ENCODE measurements at regions not wholly inside any gene's neighbourhood (a gene's known extent, or its start where the extent isn't known, plus 50 kb on each side); places are given as distances from the start of the nearest gene placed in this dataset.
"Not testable (repeated sequence)": the region's sequence is repeated elsewhere in the genome, so short reads cannot be mapped to it uniquely, and the experiment has no call there.

- DNase-seq, result no peak
Observed at GRCh38 chr5:77908787-77909186, 132.6 kb upstream of the TBCA start.

DNA sequence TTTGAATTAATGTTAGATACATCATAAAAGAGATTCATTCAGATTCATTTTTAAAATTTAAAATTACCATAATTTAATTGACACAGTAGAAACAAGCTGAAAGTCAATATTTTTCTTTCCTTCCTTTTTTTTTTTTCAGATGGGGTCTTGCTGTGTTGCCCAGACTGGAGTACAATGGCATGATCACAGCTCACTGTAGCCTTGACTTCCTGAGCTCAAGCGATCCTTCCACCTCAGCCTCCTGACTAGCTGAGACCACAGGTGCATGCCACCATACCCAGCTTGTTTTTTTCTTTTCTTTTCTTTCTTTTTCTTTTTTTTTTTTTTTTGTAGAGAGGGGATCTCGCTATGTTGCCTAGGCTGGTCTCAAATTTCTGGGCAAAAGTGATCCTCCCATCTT lies 131.6 kb upstream of the TBCA start:
- no peak for DNase-seq

DNA sequence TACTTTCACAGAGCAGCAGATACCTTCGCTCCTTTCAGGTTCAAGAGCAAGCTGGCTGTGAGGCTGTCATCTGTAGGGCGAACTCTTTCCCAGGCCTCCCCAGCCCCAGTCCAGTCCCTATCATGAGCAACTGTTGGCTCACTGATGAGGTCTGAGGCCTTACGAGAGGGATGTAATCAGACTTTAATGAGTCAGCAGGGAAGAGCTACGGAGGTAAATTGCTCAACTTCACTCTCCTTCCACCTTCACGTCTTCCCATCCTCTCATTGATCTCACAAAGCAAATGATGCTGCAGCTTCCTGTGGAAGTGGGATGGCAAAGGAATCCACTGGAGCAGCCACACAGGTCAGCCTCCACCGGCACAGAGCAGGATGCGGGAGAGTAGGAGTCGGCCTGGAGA lies 130.7 kb upstream of the TBCA start:
- DNase-seq, result no peak

- no peak for DNase-seq
Observed at GRCh38 chr5:77904362-77904761, 128.2 kb upstream of the TBCA start.

DNA sequence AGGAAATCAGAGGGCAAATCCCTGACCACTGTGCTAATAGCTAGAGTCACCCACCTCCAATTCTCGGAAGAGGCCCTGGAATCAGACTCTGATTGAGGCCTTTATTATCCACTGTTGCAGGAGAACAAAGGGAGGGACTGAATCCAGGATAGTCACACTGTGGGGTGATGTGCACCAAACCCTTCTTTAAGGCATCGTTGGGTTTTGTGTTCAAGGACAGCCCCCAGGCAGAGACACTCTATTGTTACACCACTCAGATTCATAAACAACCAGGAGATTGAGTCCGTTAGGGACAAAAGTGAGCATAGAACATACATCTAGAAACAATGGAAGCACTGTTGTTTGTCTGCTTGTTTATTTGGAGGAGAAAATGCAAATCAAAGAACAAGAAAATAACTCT lies 124.6 kb upstream of the TBCA start:
- no peak for DNase-seq

DNA sequence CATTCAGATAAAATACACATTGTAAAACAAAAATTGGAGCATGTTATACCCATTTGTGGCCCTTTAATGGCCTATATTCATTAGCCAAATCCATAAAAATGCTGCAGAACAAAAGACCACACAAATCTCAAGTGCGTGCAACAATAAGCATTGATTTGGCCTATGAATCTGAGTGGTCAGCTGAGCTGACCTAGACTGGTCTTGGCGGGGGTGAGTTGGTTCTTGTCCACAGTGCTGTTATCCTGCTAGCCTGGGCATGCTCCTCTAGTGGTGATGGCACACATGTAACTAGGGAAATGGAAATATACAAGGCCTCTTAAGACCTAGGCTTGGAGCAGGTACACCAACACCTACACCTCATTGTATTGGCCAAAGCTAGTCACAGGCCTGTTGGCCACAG lies 122.2 kb upstream of the TBCA start:
- DNase-seq, result no peak

DNA sequence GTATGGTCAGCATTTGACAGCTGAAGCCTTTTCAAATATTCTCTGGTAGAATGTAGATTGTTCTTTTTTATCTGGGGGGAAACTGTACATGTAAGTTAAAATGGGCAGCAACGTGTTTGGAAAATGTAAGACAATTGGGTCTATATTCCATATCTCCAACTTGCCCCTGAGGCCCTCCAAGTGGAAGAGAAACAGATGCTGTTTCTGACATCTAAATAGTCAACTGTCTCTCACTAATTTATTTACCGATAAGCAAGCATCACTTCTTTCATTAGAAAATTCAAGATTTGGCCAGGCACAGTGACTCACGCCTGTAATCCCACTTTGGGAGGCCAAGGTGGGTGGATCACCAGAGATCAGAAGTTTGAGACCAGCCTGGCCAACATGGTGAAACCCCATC lies 120.2 kb upstream of the TBCA start:
- no peak for DNase-seq

GRCh38 chr5:77894103-77894502 lies 118.0 kb upstream of the TBCA start:
- not testable (repeated sequence) for DNase-seq

- no peak for DNase-seq
Observed at GRCh38 chr5:77893225-77893860, 117.2 kb upstream of the TBCA start.

DNA sequence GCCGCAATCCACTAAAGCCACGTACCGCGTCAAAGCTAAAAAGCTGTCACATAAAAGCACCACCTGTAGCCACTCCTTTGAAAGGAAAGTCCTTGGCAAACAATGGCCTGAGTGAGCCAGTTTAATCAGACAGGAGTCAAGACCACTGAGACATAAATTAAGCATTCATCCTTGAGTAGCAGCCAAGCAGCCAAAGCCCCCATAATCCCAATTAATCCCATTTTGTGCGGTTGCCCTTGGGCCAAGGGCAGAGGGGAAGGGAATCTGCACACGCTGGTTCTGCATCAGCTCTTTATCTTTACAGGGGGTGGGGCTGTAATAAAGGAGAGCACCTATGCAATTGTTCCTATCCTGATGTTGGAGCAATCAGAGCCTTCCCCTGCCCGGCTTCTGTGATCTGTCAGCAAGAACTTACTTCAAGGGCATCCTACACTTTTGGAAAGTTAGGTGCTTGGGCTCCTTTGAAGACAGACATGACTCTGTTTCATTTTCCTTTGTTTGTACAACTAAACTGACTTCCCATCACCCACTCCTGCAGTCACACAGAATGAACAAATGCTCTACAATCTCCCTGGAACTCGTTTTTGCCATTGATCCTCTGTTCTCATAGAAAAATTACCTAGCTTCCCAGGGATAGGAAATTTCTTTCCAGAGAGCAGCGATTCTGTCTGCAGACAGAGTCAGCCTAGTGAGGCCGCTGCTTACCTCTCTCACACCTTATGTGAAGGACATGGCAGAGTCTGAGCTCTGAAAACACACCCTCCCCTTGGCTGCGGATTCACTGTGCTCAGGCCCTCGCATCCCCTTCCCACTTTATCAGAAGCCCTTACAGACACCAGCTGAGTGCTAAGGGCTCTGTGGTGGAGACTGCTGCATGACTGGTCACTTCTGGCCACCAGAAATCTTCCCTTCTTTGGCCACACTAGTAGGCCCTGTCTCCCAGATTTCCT lies 116.2 kb upstream of the TBCA start:
- no peak for DNase-seq

DNA sequence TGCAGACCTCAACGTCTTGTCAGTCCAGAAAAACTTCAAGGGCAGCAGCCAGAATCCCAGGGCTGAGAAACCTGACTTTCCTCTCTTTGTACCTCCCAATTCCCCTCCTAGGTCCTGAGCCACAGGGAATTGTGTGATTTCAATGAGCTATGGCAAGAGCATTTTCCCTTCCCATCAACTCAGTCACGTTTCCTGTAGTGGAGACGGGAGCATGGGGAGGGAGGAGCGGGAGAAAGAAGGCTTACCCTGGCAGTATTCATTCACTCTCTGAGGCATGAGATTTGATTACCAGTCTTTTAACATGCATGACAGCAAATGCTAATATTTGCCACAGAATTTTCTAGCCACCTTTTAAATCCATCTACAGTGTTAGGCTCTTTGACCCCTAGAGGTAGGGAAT lies 109.4 kb upstream of the TBCA start:
- no peak for DNase-seq

- no peak for DNase-seq
Observed at GRCh38 chr5:77882670-77883257, 106.6 kb upstream of the TBCA start.

DNA sequence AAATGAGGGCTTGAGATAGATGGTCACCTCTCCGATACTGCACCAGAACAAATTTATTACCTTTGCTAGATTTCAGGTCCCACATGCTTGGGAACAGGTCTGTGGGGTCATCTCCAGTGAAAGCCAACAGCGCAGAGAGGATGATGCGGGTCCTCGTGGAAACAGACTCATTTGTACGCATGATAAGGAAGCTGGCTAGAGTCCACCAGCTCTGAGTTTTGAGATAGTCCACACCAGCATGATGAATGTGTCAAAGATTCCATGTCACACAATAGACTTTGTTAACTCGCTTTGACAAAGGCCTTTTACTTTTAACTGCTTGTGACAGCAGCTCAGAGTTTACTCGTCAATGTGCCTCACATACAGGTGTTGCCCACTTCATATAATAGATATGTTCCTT lies 105.4 kb upstream of the TBCA start:
- no peak for DNase-seq

DNA sequence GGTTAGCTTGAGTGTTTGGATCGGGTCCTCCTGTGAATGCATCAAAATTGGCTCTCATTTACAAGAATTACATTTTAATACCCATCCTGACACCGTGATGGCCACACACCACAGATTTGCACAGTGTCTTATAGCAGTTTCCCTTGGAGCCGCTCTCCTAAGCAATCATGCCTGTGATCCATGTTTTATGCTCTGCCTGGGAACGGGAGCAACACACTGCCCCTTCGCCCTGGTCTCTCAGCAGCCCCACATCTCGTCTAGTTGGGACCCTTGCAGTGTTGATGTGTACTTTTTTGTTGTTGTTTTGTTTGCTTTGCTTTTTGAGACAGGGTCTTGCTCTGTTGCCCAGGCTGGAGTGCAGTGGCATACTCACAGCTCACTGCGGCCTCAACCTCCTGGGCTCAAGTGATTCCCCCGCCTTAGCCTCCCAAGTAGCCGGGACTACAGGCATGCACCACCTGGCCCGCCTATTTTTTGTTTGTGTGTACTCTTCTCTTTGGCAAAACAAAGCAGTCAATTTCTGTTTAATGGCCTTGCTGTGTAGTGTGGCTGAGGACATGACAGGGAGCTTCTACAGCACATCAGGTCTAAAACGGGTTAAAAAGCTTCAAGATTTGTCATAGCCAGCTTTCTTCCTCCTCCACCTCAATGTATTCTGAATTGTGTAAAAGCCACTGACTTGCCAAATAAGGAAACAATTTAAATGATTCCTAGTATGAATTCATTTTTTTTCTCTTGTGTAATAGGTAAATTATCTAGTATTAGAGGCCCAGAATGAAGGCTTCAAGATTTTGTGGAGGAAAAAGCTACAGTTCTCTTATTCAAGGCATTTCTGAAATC lies 101.6 kb upstream of the TBCA start:
- DNase-seq, result no peak

GRCh38 chr5:77876862-77877502 lies 100.8 kb upstream of the TBCA start:
- DNase-seq, result no peak

- DNase-seq, result no peak
Observed at GRCh38 chr5:77876316-77876715, 100.2 kb upstream of the TBCA start.

GRCh38 chr5:77874691-77875090 lies 98.6 kb upstream of the TBCA start:
- DNase-seq, result no peak

- no peak for DNase-seq
Observed at GRCh38 chr5:77873239-77873638, 97.1 kb upstream of the TBCA start.

- no peak for DNase-seq
Observed at GRCh38 chr5:77871946-77872345, 95.8 kb upstream of the TBCA start.

GRCh38 chr5:77871016-77871415 lies 94.9 kb upstream of the TBCA start:
- no peak for DNase-seq

- no peak for DNase-seq
Observed at GRCh38 chr5:77869116-77869798, 93.1 kb upstream of the TBCA start.

DNA sequence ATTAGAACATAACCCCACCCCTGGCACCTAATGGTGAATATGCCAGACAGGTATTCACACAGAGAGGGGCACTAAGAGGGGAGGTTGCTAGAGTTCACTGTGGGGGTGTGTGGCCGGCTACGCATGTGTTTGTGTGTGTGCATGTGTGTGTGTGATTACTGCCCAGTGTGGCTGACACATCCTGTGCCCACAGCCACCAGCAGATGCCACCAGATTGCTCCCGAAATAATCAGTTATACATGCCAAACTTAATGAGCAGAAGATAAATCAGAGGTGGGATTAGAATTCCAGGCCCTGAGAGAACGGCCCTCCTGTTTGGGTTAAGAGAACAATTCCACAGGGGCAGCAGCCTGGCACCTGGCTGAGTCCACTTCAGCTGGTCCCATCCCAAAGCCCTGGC lies 91.8 kb upstream of the TBCA start:
- no peak for DNase-seq
